ENCODE measurements at regions not wholly inside any gene's neighbourhood (a gene's known extent, or its start where the extent isn't known, plus 50 kb on each side); places are given as distances from the start of the nearest gene placed in this dataset.

DNA sequence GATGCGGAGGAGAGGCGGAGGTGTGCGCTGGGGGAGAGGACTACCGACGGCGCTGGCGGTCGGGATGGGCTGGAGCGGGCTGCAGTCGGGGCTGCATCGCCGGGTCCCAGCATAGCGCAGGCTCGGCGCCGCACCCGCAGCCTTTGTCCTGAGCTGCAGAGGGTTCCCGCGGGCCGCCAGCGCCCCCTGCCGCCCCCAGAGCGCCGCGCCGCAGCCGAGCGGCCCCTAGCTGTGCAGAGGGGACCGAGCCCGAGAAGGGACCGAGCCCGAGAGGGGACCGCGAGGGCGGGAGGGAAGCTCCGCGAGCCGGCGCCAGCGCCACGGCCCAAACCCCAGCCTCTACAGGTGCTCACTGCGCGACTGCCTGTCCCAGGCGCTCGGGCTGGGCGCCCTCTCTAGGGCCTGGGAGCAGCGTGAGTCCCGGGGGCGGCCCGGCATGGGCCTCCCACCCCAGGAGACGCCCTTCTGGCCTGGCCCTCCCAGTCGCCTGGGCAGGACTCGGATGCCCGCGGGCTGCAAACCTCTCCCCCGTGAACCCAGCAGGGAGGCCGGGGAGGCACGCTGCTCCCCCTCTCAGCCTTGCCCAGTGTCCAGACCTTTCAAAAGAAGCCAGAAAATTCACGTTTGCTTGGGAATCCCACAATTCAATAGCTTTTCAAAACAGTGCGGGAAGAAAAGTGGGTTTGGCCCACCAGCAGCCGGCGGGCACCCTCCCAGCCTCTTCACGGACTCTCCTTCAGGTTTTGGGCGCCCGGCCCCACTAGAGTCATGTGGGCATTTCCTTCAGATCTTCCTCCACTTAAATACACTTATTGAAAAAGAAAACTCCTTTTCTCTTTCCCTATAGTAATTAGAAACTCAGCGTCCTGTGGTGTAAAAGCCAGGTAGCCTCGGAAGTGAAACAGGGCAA lies 134.7 kb downstream of the TPRA1 start:
- TF ChIP-seq, protein P1, sequence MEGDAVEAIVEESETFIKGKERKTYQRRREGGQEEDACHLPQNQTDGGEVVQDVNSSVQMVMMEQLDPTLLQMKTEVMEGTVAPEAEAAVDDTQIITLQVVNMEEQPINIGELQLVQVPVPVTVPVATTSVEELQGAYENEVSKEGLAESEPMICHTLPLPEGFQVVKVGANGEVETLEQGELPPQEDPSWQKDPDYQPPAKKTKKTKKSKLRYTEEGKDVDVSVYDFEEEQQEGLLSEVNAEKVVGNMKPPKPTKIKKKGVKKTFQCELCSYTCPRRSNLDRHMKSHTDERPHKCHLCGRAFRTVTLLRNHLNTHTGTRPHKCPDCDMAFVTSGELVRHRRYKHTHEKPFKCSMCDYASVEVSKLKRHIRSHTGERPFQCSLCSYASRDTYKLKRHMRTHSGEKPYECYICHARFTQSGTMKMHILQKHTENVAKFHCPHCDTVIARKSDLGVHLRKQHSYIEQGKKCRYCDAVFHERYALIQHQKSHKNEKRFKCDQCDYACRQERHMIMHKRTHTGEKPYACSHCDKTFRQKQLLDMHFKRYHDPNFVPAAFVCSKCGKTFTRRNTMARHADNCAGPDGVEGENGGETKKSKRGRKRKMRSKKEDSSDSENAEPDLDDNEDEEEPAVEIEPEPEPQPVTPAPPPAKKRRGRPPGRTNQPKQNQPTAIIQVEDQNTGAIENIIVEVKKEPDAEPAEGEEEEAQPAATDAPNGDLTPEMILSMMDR (IDR thresholded peaks at IDR 0.05) = peak in 3 of 4 experiments; percentile 82 to 99 (median 89)
- no peak for TF ChIP-seq POLR2A (IDR thresholded peaks at IDR 0.05)

Data from gastroesophageal sphincter (tissue), 3 donors.